SJSA1 (cell line): ENCODE measurements at regions not wholly inside any gene's neighbourhood (a gene's known extent, or its start where the extent isn't known, plus 50 kb on each side); places are given as distances from the start of the nearest gene placed in this dataset.
"Not testable (repeated sequence)": the region's sequence is repeated elsewhere in the genome, so short reads cannot be mapped to it uniquely, and the experiment has no call there.

ENCODE experiments used
- DNase-seq, 2 experiments: peaks; one replicate each; pipeline ENCODE4 v3.0.0-alpha.2; 2015 to 2020; ENCODE audit warnings: low spot score in 2 of 2, low read depth in 1 of 2
- H3K27ac ChIP-seq: fragments of 250-450 bp; sonication (Bioruptor Pico); 2 replicates; pipeline ENCODE4 v1.5.1; 2020; ENCODE audit warnings: mild to moderate bottlenecking, moderate library complexity
- H3K27me3 ChIP-seq: fragments of 250-450 bp; sonication (Bioruptor Pico); replicated peaks from 2 replicates; pipeline ENCODE4 v1.5.1; 2020; ENCODE audit warnings: mild to moderate bottlenecking, moderate library complexity
- H3K36me3 ChIP-seq: fragments of 250-450 bp; sonication (Bioruptor Pico); 2 replicates; pipeline ENCODE4 v1.5.1; 2020; ENCODE audit warnings: mild to moderate bottlenecking
- H3K4me1 ChIP-seq: fragments of 250-450 bp; sonication (Bioruptor Pico); replicated peaks from 2 replicates; pipeline ENCODE4 v1.6.1; 2021; ENCODE audit warnings: mild to moderate bottlenecking
- H3K4me3 ChIP-seq: fragments of 250-450 bp; sonication (Bioruptor Pico); 2 replicates; pipeline ENCODE4 v1.5.1; 2020; ENCODE audit warnings: mild to moderate bottlenecking
- H3K9me3 ChIP-seq: fragments of 250-450 bp; sonication (Bioruptor Pico); replicated peaks from 2 replicates; pipeline ENCODE4 v1.5.1; 2020; ENCODE audit warnings: mild to moderate bottlenecking

- Histone ChIP-seq H3K27me3 (no peaks in the 10 kb centered on the region), H3K9me3 (no peaks in the 10 kb centered on the region), H3K4me1 (peaks cover 5% of the 10 kb centered on the region), H3K36me3 (no peaks in the 10 kb centered on the region), H3K27ac (no peak overlapping the region), H3K4me3 (no peak overlapping the region)
- no peak for DNase-seq
Observed at GRCh38 chr6:159427771-159428170, 258.6 kb downstream of the FNDC1 start.

GRCh38 chr6:159427335-159427734, 258.1 kb downstream of the FNDC1 start:
- DNase-seq = no peak
- Histone ChIP-seq H3K4me1 (peaks cover 9% of the 10 kb centered on the region), H3K27me3 (no peaks in the 10 kb centered on the region), H3K36me3 (no peaks in the 10 kb centered on the region), H3K4me3 (no peak overlapping the region), H3K27ac (no peak overlapping the region), H3K9me3 (no peaks in the 10 kb centered on the region)

- H3K9me3 ChIP-seq = no peaks in the 10 kb centered on the region
- no peaks in the 10 kb centered on the region for H3K36me3 ChIP-seq
- H3K27me3 ChIP-seq = no peaks in the 10 kb centered on the region
- no peak overlapping the region for H3K4me3 ChIP-seq
- no peak for DNase-seq
- no peak overlapping the region for H3K27ac ChIP-seq
- peaks cover 18% of the 10 kb centered on the region for H3K4me1 ChIP-seq
Observed at GRCh38 chr6:159425421-159425820, 256.2 kb downstream of the FNDC1 start.

- no peak overlapping the region for H3K4me3 ChIP-seq
- H3K36me3 ChIP-seq = no peaks in the 10 kb centered on the region
- H3K27me3 ChIP-seq = no peaks in the 10 kb centered on the region
- no peaks in the 10 kb centered on the region for H3K9me3 ChIP-seq
- peak overlapping the region; percentile 61 for H3K27ac ChIP-seq
- peaks cover 18% of the 10 kb centered on the region for H3K4me1 ChIP-seq
- DNase-seq = peak; percentile 54 to 65
Observed at GRCh38 chr6:159422041-159422984, 253.1 kb downstream of the FNDC1 start.

- Histone ChIP-seq H3K27ac (no peak overlapping the region; the same call in 1 of the 2 replicates), H3K4me3 (no peak overlapping the region), H3K36me3 (no peaks in the 10 kb centered on the region), H3K27me3 (no peaks in the 10 kb centered on the region), H3K4me1 (peaks cover 18% of the 10 kb centered on the region), H3K9me3 (no peaks in the 10 kb centered on the region)
- peak in 1 of 2 experiments; percentile 33 for DNase-seq
Observed at GRCh38 chr6:159421586-159421985, 252.4 kb downstream of the FNDC1 start.

GRCh38 chr6:159418997-159419396, 249.8 kb downstream of the FNDC1 start:
- H3K27ac ChIP-seq = no peak overlapping the region
- H3K27me3 ChIP-seq = no peaks in the 10 kb centered on the region
- peak in 1 of 2 experiments; percentile 2 for DNase-seq
- no peaks in the 10 kb centered on the region for H3K36me3 ChIP-seq
- peaks cover 11% of the 10 kb centered on the region for H3K9me3 ChIP-seq
- H3K4me1 ChIP-seq = peaks cover 18% of the 10 kb centered on the region
- H3K4me3 ChIP-seq = no peak overlapping the region

- peak in 1 of 2 experiments; percentile 11 for DNase-seq
- Histone ChIP-seq H3K4me3 (no peak overlapping the region), H3K27ac (no peak overlapping the region), H3K27me3 (no peaks in the 10 kb centered on the region), H3K4me1 (peaks cover 5% of the 10 kb centered on the region), H3K36me3 (no peaks in the 10 kb centered on the region), H3K9me3 (peaks cover 11% of the 10 kb centered on the region)
Observed at GRCh38 chr6:159416891-159417560, 247.8 kb downstream of the FNDC1 start.

- H3K9me3 ChIP-seq = peaks cover 11% of the 10 kb centered on the region
- no peaks in the 10 kb centered on the region for H3K4me1 ChIP-seq
- no peaks in the 10 kb centered on the region for H3K36me3 ChIP-seq
- no peak overlapping the region for H3K4me3 ChIP-seq
- H3K27ac ChIP-seq = no peak overlapping the region
- no peaks in the 10 kb centered on the region for H3K27me3 ChIP-seq
- DNase-seq = no peak
Observed at GRCh38 chr6:159415540-159415939, 246.3 kb downstream of the FNDC1 start.

- Histone ChIP-seq H3K27ac (no peak overlapping the region), H3K27me3 (no peaks in the 10 kb centered on the region), H3K9me3 (peaks cover 11% of the 10 kb centered on the region), H3K36me3 (no peaks in the 10 kb centered on the region), H3K4me1 (no peaks in the 10 kb centered on the region), H3K4me3 (no peak overlapping the region)
- no peak for DNase-seq
Observed at GRCh38 chr6:159414711-159415110, 245.5 kb downstream of the FNDC1 start.

GRCh38 chr6:159407211-159407780, 238.1 kb downstream of the FNDC1 start:
- not testable (repeated sequence) for H3K27ac ChIP-seq, H3K4me3 ChIP-seq, H3K9me3 ChIP-seq, H3K4me1 ChIP-seq, H3K36me3 ChIP-seq, DNase-seq, H3K27me3 ChIP-seq

GRCh38 chr6:159404296-159404695, 235.1 kb downstream of the FNDC1 start:
- no peaks in the 10 kb centered on the region for H3K9me3 ChIP-seq
- no peak overlapping the region for H3K27ac ChIP-seq
- no peak overlapping the region for H3K4me3 ChIP-seq
- no peak for DNase-seq
- peaks cover 13% of the 10 kb centered on the region for H3K4me1 ChIP-seq
- H3K27me3 ChIP-seq = no peaks in the 10 kb centered on the region
- no peaks in the 10 kb centered on the region for H3K36me3 ChIP-seq

GRCh38 chr6:159400826-159401225, 231.6 kb downstream of the FNDC1 start:
- no peaks in the 10 kb centered on the region for H3K9me3 ChIP-seq
- H3K4me1 ChIP-seq = peaks cover 13% of the 10 kb centered on the region
- H3K27me3 ChIP-seq = no peaks in the 10 kb centered on the region
- no peak overlapping the region for H3K4me3 ChIP-seq
- no peaks in the 10 kb centered on the region for H3K36me3 ChIP-seq
- DNase-seq = no peak
- no peak overlapping the region for H3K27ac ChIP-seq

GRCh38 chr6:159399751-159400221, 230.6 kb downstream of the FNDC1 start:
- no peaks in the 10 kb centered on the region for H3K36me3 ChIP-seq
- peaks cover 13% of the 10 kb centered on the region for H3K4me1 ChIP-seq
- DNase-seq = no peak
- H3K27ac ChIP-seq = no peak overlapping the region
- no peak overlapping the region for H3K4me3 ChIP-seq
- no peaks in the 10 kb centered on the region for H3K27me3 ChIP-seq
- no peaks in the 10 kb centered on the region for H3K9me3 ChIP-seq

GRCh38 chr6:159398633-159399032, 229.4 kb downstream of the FNDC1 start:
- no peak for DNase-seq
- no peaks in the 10 kb centered on the region for H3K9me3 ChIP-seq
- H3K27ac ChIP-seq = no peak overlapping the region
- no peaks in the 10 kb centered on the region for H3K36me3 ChIP-seq
- H3K4me3 ChIP-seq = no peak overlapping the region
- peaks cover 13% of the 10 kb centered on the region for H3K4me1 ChIP-seq
- no peaks in the 10 kb centered on the region for H3K27me3 ChIP-seq
